GM12878 (cell line): ENCODE measurements at regions not wholly inside any gene's neighbourhood (a gene's known extent, or its start where the extent isn't known, plus 50 kb on each side); places are given as distances from the start of the nearest gene placed in this dataset.
"Not testable (repeated sequence)": the region's sequence is repeated elsewhere in the genome, so short reads cannot be mapped to it uniquely, and the experiment has no call there.

Source experiments
- ATAC-seq: fragments of 200-7000 bp; cut with Tn5 transposase; 3 replicates; pipeline ENCODE4 v1.9.1; 2020; ENCODE audit warnings: mild to moderate bottlenecking, moderate library complexity
- BruUV-seq: library from RNA; stranded (reverse); fragments of 400-500 nt; replicated peaks from 2 replicates; lab custom pipeline; 2021; lab: Mats Ljungman, UMichigan
- CTCF ChIA-PET: fragments of 300-600 bp; sonication (Branson Sonifier 250); formaldehyde crosslinking; extraction: SDS; loops from one replicate; lab custom pipeline; 2021; ENCODE audit warnings: inconsistent platforms; lab: Yijun Ruan, JAX
- POLR2A ChIA-PET: fragments of 350-600 bp; formaldehyde crosslinking; extraction: SDS; loops from one replicate; lab custom pipeline; 2021; ENCODE audit warnings: inconsistent platforms; lab: Charles Lee
- RAD21 ChIA-PET: fragments of 300-600 bp; sonication (Branson Sonifier 250); formaldehyde crosslinking; loops from one replicate; lab custom pipeline; 2023; ENCODE audit warnings: antibody characterized with exemption; ENCODE audit not compliant: unreplicated experiment; lab: Charles Lee
- SMC1A ChIA-PET: fragments of 300-600 bp; sonication (Branson Sonifier 250); formaldehyde crosslinking; loops from one replicate; lab custom pipeline; 2023; ENCODE audit not compliant: unreplicated experiment, uncharacterized antibody; lab: Charles Lee
- DNase-seq: peaks from one replicate; pipeline ENCODE4 v3.0.0-alpha.2; 2011; ENCODE audit warnings: low read depth, low spot score
- FAIRE-seq: peaks from 3 replicates; lab custom pipeline; 2011; peaks lifted over from hg19 to GRCh38; lab: Jason Lieb, UNC
- H2AFZ ChIP-seq: 2 replicates; pipeline ENCODE4 v1.6.0; 2011; ENCODE audit warnings: low read depth, low read length, control low read depth; ENCODE audit not compliant: control insufficient read depth
- H3K27ac ChIP-seq: 2 replicates; pipeline ENCODE4 v1.5.1; 2011; ENCODE audit warnings: control low read depth; ENCODE audit not compliant: control insufficient read depth, insufficient read depth
- H3K27me3 ChIP-seq, 2 experiments: replicated peaks in 1 of 2; 2 replicates each; pipeline versions ENCODE4 v1.6.0 to v1.6.1; 2011; ENCODE audit warnings: low read length in 1 of 2; ENCODE audit not compliant: control insufficient read depth in 2 of 2, insufficient read depth in 2 of 2
- H3K36me3 ChIP-seq, 2 experiments: 2 replicates each; pipeline ENCODE4 v1.5.1; 2011; ENCODE audit warnings: low read length in 1 of 2; ENCODE audit not compliant: control insufficient read depth in 2 of 2, insufficient read depth in 2 of 2
- H3K4me1 ChIP-seq: 2 replicates; pipeline ENCODE4 v1.6.1; 2011; ENCODE audit warnings: mild to moderate bottlenecking, low read length, moderate library complexity, mixed read lengths; ENCODE audit not compliant: control insufficient read depth, insufficient read depth
- H3K4me2 ChIP-seq: 2 replicates; pipeline ENCODE4 v1.6.0; 2011; ENCODE audit warnings: control low read depth; ENCODE audit not compliant: control insufficient read depth, insufficient read depth
- H3K4me3 ChIP-seq: fragments of 200-600 bp; sonication (generic); 2 replicates; pipeline ENCODE4 v1.5.1; 2016
- H3K79me2 ChIP-seq: 2 replicates; pipeline ENCODE4 v1.6.0; 2011; ENCODE audit warnings: low read length; ENCODE audit not compliant: control insufficient read depth, insufficient read depth
- H3K9ac ChIP-seq: 2 replicates; pipeline ENCODE4 v1.8.0; 2011; ENCODE audit warnings: low read length, control low read depth, mixed read lengths; ENCODE audit not compliant: control insufficient read depth, insufficient read depth
- H3K9me3 ChIP-seq: replicated peaks from 3 replicates; pipeline ENCODE4 v1.5.1; 2011; ENCODE audit warnings: mild to moderate bottlenecking, low read length; ENCODE audit not compliant: control insufficient read depth, insufficient read depth
- H4K20me1 ChIP-seq: 2 replicates; pipeline ENCODE4 v1.6.0; 2011; ENCODE audit not compliant: control insufficient read depth, insufficient read depth
- CHD1 ChIP-seq: IDR thresholded peaks from 2 replicates; pipeline ENCODE4 v1.6.1; 2012; ENCODE audit warnings: low read depth, low read length, improper control_type of control experiment
- E2F4 ChIP-seq: IDR thresholded peaks from 2 replicates; pipeline ENCODE4 v1.6.1; 2012; ENCODE audit warnings: low read depth, low read length, improper control_type of control experiment
- ETV6 ChIP-seq, 2 experiments: fragments of 450-650 bp in 1 of 2; IDR thresholded peaks in 1 of 2; conservative IDR thresholded peaks in 1 of 2; 2 replicates each; pipeline ENCODE4 v1.6.1; 2014; ENCODE audit warnings: antibody characterized with exemption in 1 of 2, borderline replicate concordance in 1 of 2, low read depth in 1 of 2, mild to moderate bottlenecking in 1 of 2, moderate library complexity in 1 of 2
- HCFC1 ChIP-seq: fragments of 150-350 bp; IDR thresholded peaks from 2 replicates; pipeline ENCODE4 v1.6.1; 2014; ENCODE audit warnings: low read length
- SKIL ChIP-seq: fragments of 450-650 bp; IDR thresholded peaks from 2 replicates; pipeline ENCODE4 v1.6.1; 2017; ENCODE audit warnings: mild to moderate bottlenecking, low read depth, inconsistent platforms; ENCODE audit not compliant: poor library complexity, severe bottlenecking
- ZBED1 ChIP-seq: IDR thresholded peaks from 2 replicates; pipeline ENCODE4 v1.6.1; 2016; ENCODE audit warnings: borderline replicate concordance
- ZNF24 ChIP-seq: fragments of 450-650 bp; IDR thresholded peaks from 2 replicates; pipeline ENCODE4 v1.6.1; 2017; ENCODE audit warnings: antibody characterized with exemption, mild to moderate bottlenecking
- WGBS: methylation state at CpG from one replicate; pipeline ENCODE4 v1.1.6; 2016; ENCODE audit warnings: low lambda C conversion rate; ENCODE audit not compliant: insufficient replicate concordance, insufficient coverage; ENCODE audit errors: missing lambda C conversion rate; 5-methylcytosine and 5-hydroxymethylcytosine counted together
- in situ Hi-C: fragments of 300-500 bp; cut with MboI; formaldehyde crosslinking; loops from 9 replicates; pipeline ENCODE4 v1.14.3; 2018; ENCODE audit warnings: mixed read lengths
- intact Hi-C: fragments of 100-400 bp; cut with micrococcal nuclease; formaldehyde crosslinking; loops from one replicate; pipeline ENCODE4 v1.14.2; 2022; ENCODE audit not compliant: unreplicated experiment

GRCh38 chr15:96150254-96150653, 180.2 kb upstream of the NR2F2 start:
- Histone ChIP-seq H3K27ac (no peak overlapping the region), H2AFZ (no peak overlapping the region), H3K36me3 (no peaks in the 10 kb centered on the region), H3K4me1 (no peaks in the 10 kb centered on the region), H3K27me3 (no peaks in the 10 kb centered on the region), H4K20me1 (no peaks in the 10 kb centered on the region), H3K4me3 (no peak overlapping the region), H3K9ac (no peak overlapping the region), H3K9me3 (no peaks in the 10 kb centered on the region; the same call in 1 of the 3 replicates), H3K79me2 (no peaks in the 10 kb centered on the region), H3K4me2 (no peak overlapping the region)
- 33% methylated on average over 7 of the region's 7 CpGs for WGBS
- BruUV-seq = no TSS peak
- ChIA-PET RAD21 (no interaction called here), CTCF (interaction anchor here (0.9 to 1.6 kb wide), 2 partner anchors 9 to 538 kb away, joined by 3 to 4 read pairs; no protein-coding TSS in a partner anchor), POLR2A (no interaction called here), SMC1A (no interaction called here)
- no peak for FAIRE-seq
- in situ Hi-C loops = no loop called here
- no peak for ATAC-seq
- DNase-seq = no peak
- intact Hi-C loops = no loop called here
- no peak for TF ChIP-seq HCFC1
- no peak for TF ChIP-seq ZBED1
- TF ChIP-seq ETV6 (conservative IDR thresholded peaks at IDR 0.05 in 1 of 2, IDR thresholded peaks at IDR 0.05 in 1 of 2; ENCODE audit: borderline replicate concordance in 1 of 2, low read depth in 1 of 2) = no peak
- no peak for TF ChIP-seq E2F4
- no peak for TF ChIP-seq ZNF24
- TF ChIP-seq CHD1 = no peak
- TF ChIP-seq SKIL = no peak

GRCh38 chr15:96151749-96152148, 178.8 kb upstream of the NR2F2 start:
- H4K20me1 ChIP-seq, H3K4me1 ChIP-seq, H3K27ac ChIP-seq, H3K36me3 ChIP-seq, intact Hi-C loops, H3K79me2 ChIP-seq, BruUV-seq, DNase-seq, ATAC-seq, in situ Hi-C loops, H3K9me3 ChIP-seq, H3K4me2 ChIP-seq, H3K4me3 ChIP-seq, CTCF ChIA-PET, FAIRE-seq, RAD21 ChIA-PET, H2AFZ ChIP-seq, POLR2A ChIA-PET, H3K9ac ChIP-seq, H3K27me3 ChIP-seq: not testable (repeated sequence)
- WGBS = 68% methylated on average over 8 of the region's 8 CpGs
- SMC1A ChIA-PET = interaction anchor here (1.0 to 1.6 kb wide), 2 partner anchors 11 to 169 kb away, joined by 3 to 4 read pairs; no protein-coding TSS in a partner anchor
